ENCODE measurements at regions not wholly inside any gene's neighbourhood (a gene's known extent, or its start where the extent isn't known, plus 50 kb on each side); places are given as distances from the start of the nearest gene placed in this dataset.
"Not testable (repeated sequence)": the region's sequence is repeated elsewhere in the genome, so short reads cannot be mapped to it uniquely, and the experiment has no call there.

DNA sequence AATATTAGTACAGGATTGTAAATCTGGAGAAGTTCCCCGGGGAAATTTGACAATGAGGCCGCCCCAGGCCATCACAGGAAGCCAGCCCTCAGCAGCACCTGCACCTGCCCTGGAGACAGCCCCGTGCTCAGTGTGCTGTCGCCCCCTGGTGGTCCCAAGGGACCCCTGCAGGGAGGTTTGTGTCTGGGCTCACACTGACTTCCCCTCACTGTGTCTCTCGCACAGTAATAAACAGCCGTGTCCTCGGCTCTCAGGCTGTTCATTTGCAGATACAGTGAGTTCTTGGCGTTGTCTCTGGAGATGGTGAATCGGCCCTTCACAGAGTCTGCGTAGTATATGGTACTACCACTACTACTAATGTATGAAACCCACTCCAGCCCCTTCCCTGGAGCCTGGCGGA, 1011.2 kb downstream of the TMEM121 start:
- not testable (repeated sequence) for H3K4me3 ChIP-seq (ENCODE audit: low read depth in 1 of 2, low read length in 2 of 2); H3K27me3 ChIP-seq (ENCODE audit: control insufficient read depth in 1 of 2, insufficient read depth in 2 of 2, low read length in 2 of 2); H3K36me3 ChIP-seq (ENCODE audit: control insufficient read depth in 2 of 2, insufficient read depth in 2 of 2, low read length in 1 of 2); H3K9me3 ChIP-seq (ENCODE audit: control insufficient read depth in 2 of 2, insufficient read depth in 1 of 2, low read depth in 1 of 2, low read length in 1 of 2); H3K27ac ChIP-seq (ENCODE audit: low read depth in 2 of 2, low read length in 1 of 2); H3K4me1 ChIP-seq (ENCODE audit: control insufficient read depth in 2 of 2, insufficient read depth in 2 of 2, low read length in 1 of 2)
- WGBS, 2 donors, result 20 to 51% methylated on average over 7 of the region's 11 CpGs

DNA sequence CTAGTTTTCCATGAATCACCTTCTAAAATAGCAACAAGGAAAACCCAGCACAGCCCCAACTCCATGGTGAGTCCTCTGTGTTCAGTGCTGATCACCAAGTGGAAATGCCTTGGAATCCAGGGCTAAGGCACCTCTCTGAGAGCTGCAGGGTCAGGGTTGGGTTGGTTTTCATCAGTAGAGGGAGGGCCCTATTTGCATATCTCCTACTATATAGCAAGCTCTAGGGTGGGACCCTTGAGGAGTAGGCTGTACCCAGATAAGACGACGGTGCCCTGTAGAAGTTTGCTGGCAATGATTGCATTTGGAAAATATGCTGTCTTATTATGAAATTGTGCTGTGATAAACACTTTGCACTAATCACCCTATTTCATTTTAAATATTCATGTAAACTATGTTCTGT, 1011.8 kb downstream of the TMEM121 start:
- Histone ChIP-seq H3K36me3 (ENCODE audit: control insufficient read depth in 2 of 2, insufficient read depth in 2 of 2, low read length in 1 of 2) (no peaks in the 10 kb centered on the region), H3K4me1 (ENCODE audit: control insufficient read depth in 2 of 2, insufficient read depth in 2 of 2, low read length in 1 of 2) (no peaks in the 10 kb centered on the region), H3K4me3 (ENCODE audit: low read depth in 1 of 2, low read length in 2 of 2) (no peak overlapping the region), H3K27me3 (ENCODE audit: control insufficient read depth in 1 of 2, insufficient read depth in 2 of 2, low read length in 2 of 2) (no peaks in the 10 kb centered on the region), H3K27ac (ENCODE audit: low read depth in 2 of 2, low read length in 1 of 2) (no peak overlapping the region), H3K9me3 (ENCODE audit: control insufficient read depth in 2 of 2, insufficient read depth in 1 of 2, low read depth in 1 of 2, low read length in 1 of 2) (no peaks in the 10 kb centered on the region)
- WGBS, 2 donors, result 83 to 86% methylated on average over 2 of the region's 2 CpGs

DNA sequence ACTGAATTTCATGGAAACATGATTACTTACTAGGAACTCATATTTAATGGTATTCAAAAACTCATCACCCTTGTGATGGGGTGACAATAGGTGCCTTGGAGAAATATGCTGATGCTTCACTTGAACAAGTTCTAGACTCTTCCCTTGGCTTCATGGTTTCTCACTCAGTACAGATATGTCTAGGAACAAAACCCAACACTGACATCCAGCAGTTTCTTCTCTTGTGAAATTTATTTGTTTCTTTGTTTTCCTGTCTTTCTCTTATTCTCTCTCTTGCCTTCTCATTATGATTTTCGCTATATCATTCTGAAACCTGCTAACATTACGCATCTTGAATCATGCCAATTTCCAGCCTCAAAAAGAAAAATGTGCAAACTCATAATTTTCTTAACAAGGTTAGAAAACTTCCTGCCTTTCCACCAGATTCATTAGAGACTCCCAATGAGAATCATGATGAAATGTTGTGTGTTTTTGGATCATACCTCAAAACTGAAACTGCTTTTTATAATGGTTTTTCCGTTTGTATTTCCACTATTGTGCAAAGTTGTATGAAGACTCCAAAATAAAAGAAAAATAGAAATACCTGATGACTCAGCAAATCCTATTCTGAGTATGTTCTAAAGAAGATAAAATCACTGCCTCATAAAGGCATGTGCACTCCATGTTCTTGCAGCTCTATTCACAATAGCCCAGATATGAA, 1021.5 kb downstream of the TMEM121 start:
- Histone ChIP-seq H3K27me3 (ENCODE audit: control insufficient read depth in 1 of 2, insufficient read depth in 2 of 2, low read length in 2 of 2) (no peaks in the 10 kb centered on the region), H3K9me3 (ENCODE audit: control insufficient read depth in 2 of 2, insufficient read depth in 1 of 2, low read depth in 1 of 2, low read length in 1 of 2) (no peaks in the 10 kb centered on the region), H3K27ac (ENCODE audit: low read depth in 2 of 2, low read length in 1 of 2) (no peak overlapping the region), H3K36me3 (ENCODE audit: control insufficient read depth in 2 of 2, insufficient read depth in 2 of 2, low read length in 1 of 2) (no peaks in the 10 kb centered on the region), H3K4me1 (ENCODE audit: control insufficient read depth in 2 of 2, insufficient read depth in 2 of 2, low read length in 1 of 2) (no peaks in the 10 kb centered on the region), H3K4me3 (ENCODE audit: low read depth in 1 of 2, low read length in 2 of 2) (no peak overlapping the region)
- WGBS, 2 donors, result 40 to 46% methylated on average over 3 of the region's 3 CpGs

GRCh38 chr14:106549064-106549463, 1022.7 kb downstream of the TMEM121 start:
- H3K9me3 ChIP-seq (ENCODE audit: control insufficient read depth in 2 of 2, insufficient read depth in 1 of 2, low read depth in 1 of 2, low read length in 1 of 2), result no peaks in the 10 kb centered on the region

DNA sequence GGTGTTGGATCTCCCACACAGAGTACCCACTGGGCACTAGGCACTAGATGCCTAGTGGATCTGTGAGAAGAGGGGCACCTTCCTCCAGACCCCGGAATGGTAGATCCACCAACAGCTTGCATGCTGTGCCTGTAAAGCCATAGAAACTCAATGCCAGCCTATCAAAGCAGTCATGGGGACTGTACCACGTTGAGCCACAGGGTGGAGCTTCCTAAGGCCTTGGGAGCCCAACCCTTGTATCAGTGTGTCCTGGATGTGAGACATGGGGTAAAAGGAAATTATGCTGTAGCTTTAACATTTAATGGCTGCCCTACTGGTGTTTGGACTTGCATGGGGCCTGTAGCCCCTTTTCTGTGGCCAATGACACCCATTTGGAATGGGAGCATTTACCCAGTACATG, 1024.9 kb downstream of the TMEM121 start:
- 44 to 46% methylated on average over 2 of the region's 2 CpGs for WGBS, 2 donors
- Histone ChIP-seq H3K4me3 (ENCODE audit: low read depth in 1 of 2, low read length in 2 of 2) (no peak overlapping the region), H3K4me1 (ENCODE audit: control insufficient read depth in 2 of 2, insufficient read depth in 2 of 2, low read length in 1 of 2) (no peaks in the 10 kb centered on the region), H3K27ac (ENCODE audit: low read depth in 2 of 2, low read length in 1 of 2) (no peak overlapping the region), H3K27me3 (ENCODE audit: control insufficient read depth in 1 of 2, insufficient read depth in 2 of 2, low read length in 2 of 2) (no peaks in the 10 kb centered on the region), H3K36me3 (ENCODE audit: control insufficient read depth in 2 of 2, insufficient read depth in 2 of 2, low read length in 1 of 2) (no peaks in the 10 kb centered on the region), H3K9me3 (ENCODE audit: control insufficient read depth in 2 of 2, insufficient read depth in 1 of 2, low read depth in 1 of 2, low read length in 1 of 2) (no peaks in the 10 kb centered on the region)

More at GRCh38 chr14:106549064-106549463, 1022.7 kb downstream of the TMEM121 start:
- Histone ChIP-seq H3K36me3 (ENCODE audit: control insufficient read depth in 2 of 2, insufficient read depth in 2 of 2, low read length in 1 of 2) (no peaks in the 10 kb centered on the region), H3K27ac (ENCODE audit: low read depth in 2 of 2, low read length in 1 of 2) (no peak overlapping the region), H3K4me3 (ENCODE audit: low read depth in 1 of 2, low read length in 2 of 2) (no peak overlapping the region), H3K27me3 (ENCODE audit: control insufficient read depth in 1 of 2, insufficient read depth in 2 of 2, low read length in 2 of 2) (no peaks in the 10 kb centered on the region), H3K4me1 (ENCODE audit: control insufficient read depth in 2 of 2, insufficient read depth in 2 of 2, low read length in 1 of 2) (no peaks in the 10 kb centered on the region)
- WGBS, 2 donors, result 89 to 97% methylated on average over 1 of the region's 1 CpG

DNA sequence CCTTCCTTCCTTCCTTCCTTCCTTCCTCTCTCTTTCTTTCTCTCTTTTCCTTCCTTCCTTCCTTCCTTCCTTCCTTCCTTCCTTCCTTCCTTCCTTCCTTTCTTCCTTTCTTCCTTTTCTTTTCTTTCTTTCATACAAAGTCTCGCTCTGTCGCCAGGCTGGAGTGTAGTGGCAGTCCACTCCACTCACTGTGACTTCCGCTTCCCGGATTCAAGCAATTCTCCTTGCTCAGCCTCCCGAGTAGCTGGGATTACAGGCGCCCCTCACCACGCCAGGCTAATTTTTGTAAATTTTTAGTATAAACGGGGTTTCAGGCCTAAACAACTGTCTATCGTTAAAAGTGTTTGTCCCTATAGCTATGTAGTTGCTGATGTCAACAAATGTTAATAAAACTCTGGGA, 1029.8 kb downstream of the TMEM121 start:
- WGBS, 2 donors, result 71 to 80% methylated on average over 9 of the region's 9 CpGs
- not testable (repeated sequence) for H3K4me1 ChIP-seq (ENCODE audit: control insufficient read depth in 2 of 2, insufficient read depth in 2 of 2, low read length in 1 of 2); H3K4me3 ChIP-seq (ENCODE audit: low read depth in 1 of 2, low read length in 2 of 2); H3K9me3 ChIP-seq (ENCODE audit: control insufficient read depth in 2 of 2, insufficient read depth in 1 of 2, low read depth in 1 of 2, low read length in 1 of 2); H3K36me3 ChIP-seq (ENCODE audit: control insufficient read depth in 2 of 2, insufficient read depth in 2 of 2, low read length in 1 of 2); H3K27ac ChIP-seq (ENCODE audit: low read depth in 2 of 2, low read length in 1 of 2); H3K27me3 ChIP-seq (ENCODE audit: control insufficient read depth in 1 of 2, insufficient read depth in 2 of 2, low read length in 2 of 2)

- no peaks in the 10 kb centered on the region for H3K9me3 ChIP-seq (ENCODE audit: control insufficient read depth in 2 of 2, insufficient read depth in 1 of 2, low read depth in 1 of 2, low read length in 1 of 2)
- H3K27ac ChIP-seq (ENCODE audit: low read depth in 2 of 2, low read length in 1 of 2), result no peak overlapping the region
- H3K27me3 ChIP-seq (ENCODE audit: control insufficient read depth in 1 of 2, insufficient read depth in 2 of 2, low read length in 2 of 2), result no peaks in the 10 kb centered on the region
- 33 to 46% methylated on average over 13 of the region's 13 CpGs for WGBS, 2 donors
- no peaks in the 10 kb centered on the region for H3K36me3 ChIP-seq (ENCODE audit: control insufficient read depth in 2 of 2, insufficient read depth in 2 of 2, low read length in 1 of 2)
- no peaks in the 10 kb centered on the region for H3K4me1 ChIP-seq (ENCODE audit: control insufficient read depth in 2 of 2, insufficient read depth in 2 of 2, low read length in 1 of 2)
- H3K4me3 ChIP-seq (ENCODE audit: low read depth in 1 of 2, low read length in 2 of 2), result no peak overlapping the region
These were observed 1030.4 kb downstream of the TMEM121 start for GRCh38 chr14:106556665-106557289.

GRCh38 chr14:106562451-106562850, 1036.1 kb downstream of the TMEM121 start:
- Histone ChIP-seq H3K4me3 (ENCODE audit: low read depth in 1 of 2, low read length in 2 of 2) (no peak overlapping the region), H3K36me3 (ENCODE audit: control insufficient read depth in 2 of 2, insufficient read depth in 2 of 2, low read length in 1 of 2) (no peaks in the 10 kb centered on the region), H3K27me3 (ENCODE audit: control insufficient read depth in 1 of 2, insufficient read depth in 2 of 2, low read length in 2 of 2) (no peaks in the 10 kb centered on the region), H3K9me3 (ENCODE audit: control insufficient read depth in 2 of 2, insufficient read depth in 1 of 2, low read depth in 1 of 2, low read length in 1 of 2) (peaks cover 0 to 7% of the 10 kb centered on the region in 2 donors), H3K27ac (ENCODE audit: low read depth in 2 of 2, low read length in 1 of 2) (no peak overlapping the region), H3K4me1 (ENCODE audit: control insufficient read depth in 2 of 2, insufficient read depth in 2 of 2, low read length in 1 of 2) (no peaks in the 10 kb centered on the region)
- 32 to 36% methylated on average over 6 of the region's 6 CpGs for WGBS, 2 donors

DNA sequence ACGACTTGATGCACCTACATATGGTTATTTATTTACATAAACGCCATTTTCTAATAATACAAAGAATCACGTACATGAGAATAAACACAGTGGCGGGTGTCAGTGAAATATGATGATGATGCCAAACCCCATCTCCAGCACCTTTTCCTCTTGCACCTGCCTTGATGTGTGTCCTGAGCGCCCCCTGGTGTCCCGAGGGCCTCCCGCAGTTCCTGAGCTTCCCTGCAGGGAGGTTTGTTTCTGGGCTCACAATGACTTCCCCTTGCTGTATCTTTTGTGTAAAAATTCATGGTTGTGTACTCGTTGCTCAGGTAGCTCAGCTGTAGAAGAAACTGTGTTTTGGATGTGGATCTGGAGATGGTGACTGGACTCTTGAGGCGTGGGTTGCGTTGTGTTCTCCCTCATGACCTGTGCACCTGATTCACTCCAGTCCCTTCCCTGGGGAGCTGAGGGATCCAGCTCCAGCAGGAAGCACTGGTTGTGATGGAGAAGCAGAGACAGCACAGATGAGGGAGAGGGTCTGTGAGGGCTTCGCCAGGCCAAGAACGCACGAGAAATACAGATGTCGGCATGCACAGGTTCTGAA, 1037.8 kb downstream of the TMEM121 start:
- no peak overlapping the region for H3K4me3 ChIP-seq (ENCODE audit: low read depth in 1 of 2, low read length in 2 of 2)
- no peaks in the 10 kb centered on the region for H3K36me3 ChIP-seq (ENCODE audit: control insufficient read depth in 2 of 2, insufficient read depth in 2 of 2, low read length in 1 of 2)
- no peak overlapping the region for H3K27ac ChIP-seq (ENCODE audit: low read depth in 2 of 2, low read length in 1 of 2)
- no peaks in the 10 kb centered on the region for H3K27me3 ChIP-seq (ENCODE audit: control insufficient read depth in 1 of 2, insufficient read depth in 2 of 2, low read length in 2 of 2)
- WGBS, 2 donors, result 45 to 58% methylated on average over 14 of the region's 14 CpGs
- peaks cover 0 to 7% of the 10 kb centered on the region in 2 donors for H3K9me3 ChIP-seq (ENCODE audit: control insufficient read depth in 2 of 2, insufficient read depth in 1 of 2, low read depth in 1 of 2, low read length in 1 of 2)
- no peaks in the 10 kb centered on the region for H3K4me1 ChIP-seq (ENCODE audit: control insufficient read depth in 2 of 2, insufficient read depth in 2 of 2, low read length in 1 of 2)

GRCh38 chr14:106578481-106578880, 1052.1 kb downstream of the TMEM121 start:
- no peaks in the 10 kb centered on the region for H3K27me3 ChIP-seq (ENCODE audit: control insufficient read depth in 1 of 2, insufficient read depth in 2 of 2, low read length in 2 of 2)
- no peaks in the 10 kb centered on the region for H3K36me3 ChIP-seq (ENCODE audit: control insufficient read depth in 2 of 2, insufficient read depth in 2 of 2, low read length in 1 of 2)
- peaks cover 2 to 3% of the 10 kb centered on the region in 2 donors for H3K9me3 ChIP-seq (ENCODE audit: control insufficient read depth in 2 of 2, insufficient read depth in 1 of 2, low read depth in 1 of 2, low read length in 1 of 2)
- H3K27ac ChIP-seq (ENCODE audit: low read depth in 2 of 2, low read length in 1 of 2), result no peak overlapping the region
- no peaks in the 10 kb centered on the region for H3K4me1 ChIP-seq (ENCODE audit: control insufficient read depth in 2 of 2, insufficient read depth in 2 of 2, low read length in 1 of 2)
- no peak overlapping the region for H3K4me3 ChIP-seq (ENCODE audit: low read depth in 1 of 2, low read length in 2 of 2)
- WGBS, 2 donors, result 71 to 75% methylated on average over 11 of the region's 11 CpGs
